ENCODE measurements at regions not wholly inside any gene's neighbourhood (a gene's known extent, or its start where the extent isn't known, plus 50 kb on each side); places are given as distances from the start of the nearest gene placed in this dataset.

GRCh38 chr1:193609592-193609991 is 423.2 kb upstream of the B3GALT2 start:
- TF ChIP-seq POLR2AphosphoS2 (conservative IDR thresholded peaks at IDR 0.05; ENCODE audit: low read length) (no peak), KDM1A (IDR thresholded peaks at IDR 0.05; ENCODE audit: low read depth) (no peak), EP300 (IDR thresholded peaks at IDR 0.05) (no peak), JUNB (IDR thresholded peaks at IDR 0.05) (no peak)
- POLR2A ChIA-PET, result no interaction called here
- ATAC-seq, result no peak
- Histone ChIP-seq H3K4me2 (no peak overlapping the region), H3K9me3 (no peaks in the 10 kb centered on the region), H3K4me3 (no peak overlapping the region), H3K4me1 (peaks cover 1% of the 10 kb centered on the region; the same call in 1 of the 3 replicates), H3K27ac (no peak overlapping the region)
- 65% methylated on average over 2 of the region's 2 CpGs for WGBS (ENCODE audit: missing lambda C conversion rate)
- FAIRE-seq, result no peak
- DNase-seq (ENCODE audit: low read depth in 1 of 2, low spot score in 1 of 2), result no peak
- CTCF ChIA-PET, result no interaction called here

- no peak for FAIRE-seq
- WGBS (ENCODE audit: missing lambda C conversion rate), result 50% methylated on average over 3 of the region's 3 CpGs
- Histone ChIP-seq H3K9me3 (no peaks in the 10 kb centered on the region), H3K27ac (no peak overlapping the region), H3K4me1 (no peaks in the 10 kb centered on the region), H3K4me3 (no peak overlapping the region), H3K4me2 (no peak overlapping the region)
- no peak for ATAC-seq
- ChIA-PET POLR2A (no interaction called here), CTCF (no interaction called here)
- no peak for DNase-seq (ENCODE audit: low read depth in 1 of 2, low spot score in 1 of 2)
- TF ChIP-seq PHF8 (IDR thresholded peaks at IDR 0.05; ENCODE audit: borderline replicate concordance, low read depth), result no peak
- no peak for TF ChIP-seq FOXS1 (CRISPR knock-in tag; IDR thresholded peaks at IDR 0.05)
- no peak for TF ChIP-seq MAX (IDR thresholded peaks at IDR 0.05)
- TF ChIP-seq RNF2 (IDR thresholded peaks at IDR 0.05; ENCODE audit: borderline replicate concordance, low read depth), result no peak
- no peak for TF ChIP-seq RARB (CRISPR knock-in tag; IDR thresholded peaks at IDR 0.05)
- no peak for TF ChIP-seq CHD4 (IDR thresholded peaks at IDR 0.05; ENCODE audit: borderline replicate concordance)
- TF ChIP-seq CHD2 (IDR thresholded peaks at IDR 0.05; ENCODE audit: low read length, partially characterized antibody), result no peak
- no peak for TF ChIP-seq MAZ (IDR thresholded peaks at IDR 0.05; ENCODE audit: borderline replicate concordance, low read depth, low read length)
- no peak for TF ChIP-seq RCOR1 (IDR thresholded peaks at IDR 0.05; ENCODE audit: low read depth, low read length)
- no peak for TF ChIP-seq KDM5A (IDR thresholded peaks at IDR 0.05)
- no peak for TF ChIP-seq TFCP2L1 (CRISPR knock-in tag; IDR thresholded peaks at IDR 0.05)
- no peak for TF ChIP-seq TP53 (CRISPR knock-in tag; IDR thresholded peaks at IDR 0.05)
- TF ChIP-seq NPAS2 (CRISPR knock-in tag; IDR thresholded peaks at IDR 0.05; ENCODE audit: borderline replicate concordance), result no peak
- TF ChIP-seq, protein P1, sequence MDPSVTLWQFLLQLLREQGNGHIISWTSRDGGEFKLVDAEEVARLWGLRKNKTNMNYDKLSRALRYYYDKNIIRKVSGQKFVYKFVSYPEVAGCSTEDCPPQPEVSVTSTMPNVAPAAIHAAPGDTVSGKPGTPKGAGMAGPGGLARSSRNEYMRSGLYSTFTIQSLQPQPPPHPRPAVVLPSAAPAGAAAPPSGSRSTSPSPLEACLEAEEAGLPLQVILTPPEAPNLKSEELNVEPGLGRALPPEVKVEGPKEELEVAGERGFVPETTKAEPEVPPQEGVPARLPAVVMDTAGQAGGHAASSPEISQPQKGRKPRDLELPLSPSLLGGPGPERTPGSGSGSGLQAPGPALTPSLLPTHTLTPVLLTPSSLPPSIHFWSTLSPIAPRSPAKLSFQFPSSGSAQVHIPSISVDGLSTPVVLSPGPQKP (IDR thresholded peaks at IDR 0.05; ENCODE audit: low read depth, low read length), result no peak
- TF ChIP-seq HMGXB4 (CRISPR knock-in tag; IDR thresholded peaks at IDR 0.05; ENCODE audit: borderline replicate concordance), result no peak
- no peak for TF ChIP-seq POLR2A (IDR thresholded peaks at IDR 0.05; ENCODE audit: low read length)
- no peak for TF ChIP-seq PBX3 (IDR thresholded peaks at IDR 0.05)
- no peak for TF ChIP-seq JUN (IDR thresholded peaks at IDR 0.05)
- no peak for TF ChIP-seq GATA3 (IDR thresholded peaks at IDR 0.05; ENCODE audit: borderline replicate concordance)
- TF ChIP-seq RAD21 (conservative IDR thresholded peaks at IDR 0.05 in 1 of 2, IDR thresholded peaks at IDR 0.05 in 1 of 2), result no peak
Measured at GRCh38 chr1:193607787-193608186, 421.4 kb upstream of the B3GALT2 start.

Data from A549 (cell line).